Ishikawa (cell line): ENCODE measurements at regions not wholly inside any gene's neighbourhood (a gene's known extent, or its start where the extent isn't known, plus 50 kb on each side); places are given as distances from the start of the nearest gene placed in this dataset.

Experiments used
- CEBPB ChIP-seq: IDR thresholded peaks from 2 replicates; pipeline ENCODE4 v1.6.1; 2012
- CREB1 ChIP-seq: IDR thresholded peaks from 2 replicates; pipeline ENCODE4 v1.6.1; 2012; ENCODE audit warnings: low read depth
- EGR1 ChIP-seq: IDR thresholded peaks from 2 replicates; pipeline ENCODE4 v1.6.1; 2012
- EP300 ChIP-seq: IDR thresholded peaks from 2 replicates; pipeline ENCODE4 v1.6.1; 2012; ENCODE audit warnings: borderline replicate concordance
- FOXM1 ChIP-seq: IDR thresholded peaks from 2 replicates; pipeline ENCODE4 v1.6.1; 2012; ENCODE audit warnings: low read depth, borderline replicate concordance
- NFIC ChIP-seq: IDR thresholded peaks from 2 replicates; pipeline ENCODE4 v1.6.1; 2012
- RAD21 ChIP-seq: IDR thresholded peaks from 2 replicates; pipeline ENCODE4 v1.6.1; 2012; ENCODE audit warnings: low read depth
- TAF1 ChIP-seq: IDR thresholded peaks from 2 replicates; pipeline ENCODE4 v1.6.1; 2012; ENCODE audit warnings: low read depth, mild to moderate bottlenecking
- TCF12 ChIP-seq: IDR thresholded peaks from 2 replicates; pipeline ENCODE4 v1.6.1; 2012; ENCODE audit warnings: low read depth
- TEAD4 ChIP-seq: IDR thresholded peaks from 2 replicates; pipeline ENCODE4 v1.6.1; 2012
- YY1 ChIP-seq: IDR thresholded peaks from 2 replicates; pipeline ENCODE4 v1.6.1; 2012; ENCODE audit warnings: low read depth
- ZBTB7A ChIP-seq: IDR thresholded peaks from 2 replicates; pipeline ENCODE4 v1.6.1; 2012; ENCODE audit warnings: low read depth
- TF ChIP-seq, protein P1 (sequence below): IDR thresholded peaks from 2 replicates; pipeline ENCODE4 v1.6.1; 2012
- TF ChIP-seq, protein P2 (sequence below): IDR thresholded peaks from 2 replicates; pipeline ENCODE4 v1.6.1; 2012; ENCODE audit warnings: low read depth, mild to moderate bottlenecking
- TF ChIP-seq, protein P3 (sequence below): IDR thresholded peaks from 2 replicates; pipeline ENCODE4 v1.6.1; 2012

DNA sequence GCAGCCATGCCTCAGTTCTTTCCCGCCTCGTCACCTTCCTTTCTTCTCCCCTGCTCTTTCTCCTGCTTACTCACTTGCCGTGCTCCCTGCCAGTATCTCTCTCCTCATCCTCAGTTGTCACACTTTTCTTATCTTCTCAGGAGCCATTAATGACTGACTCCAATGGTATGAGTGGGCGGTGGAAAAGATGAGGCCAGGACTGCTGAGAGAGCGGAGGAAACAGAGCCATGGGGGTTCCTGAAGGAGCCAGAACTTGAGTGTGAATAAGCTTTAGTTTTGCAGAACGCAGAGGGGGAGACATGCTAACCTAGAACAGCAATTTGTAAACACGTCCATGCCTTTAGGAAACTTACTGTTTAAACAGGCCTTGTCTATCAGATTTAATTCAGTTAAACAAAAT is 126.5 kb downstream of the CHIC2 start:
- TF ChIP-seq, protein P1, sequence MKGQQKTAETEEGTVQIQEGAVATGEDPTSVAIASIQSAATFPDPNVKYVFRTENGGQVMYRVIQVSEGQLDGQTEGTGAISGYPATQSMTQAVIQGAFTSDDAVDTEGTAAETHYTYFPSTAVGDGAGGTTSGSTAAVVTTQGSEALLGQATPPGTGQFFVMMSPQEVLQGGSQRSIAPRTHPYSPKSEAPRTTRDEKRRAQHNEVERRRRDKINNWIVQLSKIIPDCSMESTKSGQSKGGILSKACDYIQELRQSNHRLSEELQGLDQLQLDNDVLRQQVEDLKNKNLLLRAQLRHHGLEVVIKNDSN = no peak
- no peak for TF ChIP-seq RAD21
- TF ChIP-seq EGR1 = no peak
- no peak for TF ChIP-seq ZBTB7A
- TF ChIP-seq TEAD4 = no peak
- TF ChIP-seq NFIC = no peak
- TF ChIP-seq YY1 = no peak
- no peak for TF ChIP-seq CEBPB
- no peak for TF ChIP-seq TAF1
- no peak for TF ChIP-seq TCF12
- TF ChIP-seq FOXM1 = no peak
- TF ChIP-seq, protein P2, sequence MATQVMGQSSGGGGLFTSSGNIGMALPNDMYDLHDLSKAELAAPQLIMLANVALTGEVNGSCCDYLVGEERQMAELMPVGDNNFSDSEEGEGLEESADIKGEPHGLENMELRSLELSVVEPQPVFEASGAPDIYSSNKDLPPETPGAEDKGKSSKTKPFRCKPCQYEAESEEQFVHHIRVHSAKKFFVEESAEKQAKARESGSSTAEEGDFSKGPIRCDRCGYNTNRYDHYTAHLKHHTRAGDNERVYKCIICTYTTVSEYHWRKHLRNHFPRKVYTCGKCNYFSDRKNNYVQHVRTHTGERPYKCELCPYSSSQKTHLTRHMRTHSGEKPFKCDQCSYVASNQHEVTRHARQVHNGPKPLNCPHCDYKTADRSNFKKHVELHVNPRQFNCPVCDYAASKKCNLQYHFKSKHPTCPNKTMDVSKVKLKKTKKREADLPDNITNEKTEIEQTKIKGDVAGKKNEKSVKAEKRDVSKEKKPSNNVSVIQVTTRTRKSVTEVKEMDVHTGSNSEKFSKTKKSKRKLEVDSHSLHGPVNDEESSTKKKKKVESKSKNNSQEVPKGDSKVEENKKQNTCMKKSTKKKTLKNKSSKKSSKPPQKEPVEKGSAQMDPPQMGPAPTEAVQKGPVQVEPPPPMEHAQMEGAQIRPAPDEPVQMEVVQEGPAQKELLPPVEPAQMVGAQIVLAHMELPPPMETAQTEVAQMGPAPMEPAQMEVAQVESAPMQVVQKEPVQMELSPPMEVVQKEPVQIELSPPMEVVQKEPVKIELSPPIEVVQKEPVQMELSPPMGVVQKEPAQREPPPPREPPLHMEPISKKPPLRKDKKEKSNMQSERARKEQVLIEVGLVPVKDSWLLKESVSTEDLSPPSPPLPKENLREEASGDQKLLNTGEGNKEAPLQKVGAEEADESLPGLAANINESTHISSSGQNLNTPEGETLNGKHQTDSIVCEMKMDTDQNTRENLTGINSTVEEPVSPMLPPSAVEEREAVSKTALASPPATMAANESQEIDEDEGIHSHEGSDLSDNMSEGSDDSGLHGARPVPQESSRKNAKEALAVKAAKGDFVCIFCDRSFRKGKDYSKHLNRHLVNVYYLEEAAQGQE = no peak
- no peak for TF ChIP-seq CREB1
- TF ChIP-seq, protein P3, sequence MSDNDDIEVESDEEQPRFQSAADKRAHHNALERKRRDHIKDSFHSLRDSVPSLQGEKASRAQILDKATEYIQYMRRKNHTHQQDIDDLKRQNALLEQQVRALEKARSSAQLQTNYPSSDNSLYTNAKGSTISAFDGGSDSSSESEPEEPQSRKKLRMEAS = no peak

DNA sequence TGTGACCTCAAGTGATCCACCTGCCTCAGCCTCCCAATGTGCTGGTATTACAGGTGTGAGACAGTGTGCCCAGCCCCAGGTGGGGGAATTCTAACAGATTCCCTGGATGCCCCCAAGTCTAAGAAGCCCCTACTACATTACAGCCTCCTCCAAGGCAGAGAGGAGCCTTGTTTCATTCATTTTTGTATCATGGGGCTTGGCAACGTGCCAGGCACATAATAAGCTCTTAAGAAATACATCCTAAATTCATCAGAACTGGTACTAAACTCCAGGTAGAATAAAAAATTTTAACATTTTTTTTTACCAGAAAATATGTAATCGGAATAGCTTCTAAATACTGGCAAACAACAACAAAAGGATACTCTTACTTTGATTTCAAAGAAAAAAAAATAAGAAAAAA is 127.1 kb downstream of the CHIC2 start:
- TF ChIP-seq, protein P1 = no peak
- peak; percentile 15; the same call in 1 of the 2 replicates for TF ChIP-seq NFIC

DNA sequence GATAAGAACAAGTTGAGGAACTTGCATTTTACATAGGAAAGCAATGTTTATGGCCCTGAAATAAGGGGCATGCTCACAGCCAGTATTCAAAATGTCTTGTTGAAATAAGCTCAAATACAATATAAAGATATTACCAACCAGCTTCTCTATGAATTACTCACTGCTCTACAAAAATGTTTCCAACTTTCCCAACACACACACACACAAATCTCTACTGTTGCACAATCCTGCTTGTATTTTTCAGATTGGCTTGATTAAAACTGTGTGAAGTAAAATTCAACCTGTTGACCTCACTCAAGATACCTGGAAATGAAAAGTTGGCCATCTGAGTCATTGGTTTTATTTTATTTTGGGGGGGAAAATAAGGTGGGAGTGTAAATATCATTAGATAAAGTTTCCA is 128.6 kb downstream of the CHIC2 start:
- TF ChIP-seq TAF1 (no peak), TCF12 (no peak), FOXM1 (no peak), YY1 (no peak), EP300 (no peak), CEBPB (no peak), EGR1 (no peak), RAD21 (no peak), TEAD4 (no peak), ZBTB7A (no peak)
- TF ChIP-seq, protein P1 = no peak
- TF ChIP-seq, protein P3 = no peak
- TF ChIP-seq, protein P2 = no peak

DNA sequence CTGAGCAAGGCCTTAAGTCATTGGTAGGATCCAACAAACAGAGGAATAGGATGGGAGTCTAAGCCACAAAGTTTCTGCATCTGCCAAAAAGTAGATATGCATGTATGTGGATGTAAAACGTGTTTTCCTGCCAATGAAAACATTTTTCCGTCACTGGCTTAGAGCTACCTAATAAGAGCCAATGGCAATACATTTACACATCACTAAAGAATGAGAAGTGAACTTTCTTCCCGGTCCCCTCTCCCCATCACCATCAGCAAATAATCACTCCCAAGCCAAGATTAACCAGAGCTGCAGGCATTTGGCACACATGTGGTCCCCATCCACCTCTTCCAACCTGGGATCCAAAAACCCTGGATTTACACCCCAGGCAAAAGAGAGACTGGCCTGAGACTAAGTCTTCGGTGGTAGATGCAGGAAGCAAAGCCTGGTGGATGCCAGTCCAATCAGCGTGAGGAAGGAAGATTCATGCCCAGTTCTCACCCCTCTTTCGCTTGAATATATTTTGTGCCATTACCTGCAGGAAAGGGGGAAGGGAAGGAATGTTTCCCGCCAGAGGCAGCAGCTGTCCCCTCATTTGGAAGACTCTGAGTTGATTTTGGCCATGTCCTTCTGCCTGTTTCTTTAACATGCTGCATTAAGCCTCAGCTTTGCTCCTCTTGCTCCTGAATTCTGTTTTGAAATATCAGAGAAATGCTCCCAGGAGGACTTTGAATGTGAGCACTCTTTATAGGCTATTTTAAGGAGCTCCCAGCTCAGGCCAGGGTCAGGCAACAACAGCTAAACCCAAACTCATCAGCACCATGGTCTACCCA is 131.4 kb downstream of the CHIC2 start:
- TF ChIP-seq, protein P3 = no peak
- TF ChIP-seq EP300 = no peak
- TF ChIP-seq, protein P1 = no peak

DNA sequence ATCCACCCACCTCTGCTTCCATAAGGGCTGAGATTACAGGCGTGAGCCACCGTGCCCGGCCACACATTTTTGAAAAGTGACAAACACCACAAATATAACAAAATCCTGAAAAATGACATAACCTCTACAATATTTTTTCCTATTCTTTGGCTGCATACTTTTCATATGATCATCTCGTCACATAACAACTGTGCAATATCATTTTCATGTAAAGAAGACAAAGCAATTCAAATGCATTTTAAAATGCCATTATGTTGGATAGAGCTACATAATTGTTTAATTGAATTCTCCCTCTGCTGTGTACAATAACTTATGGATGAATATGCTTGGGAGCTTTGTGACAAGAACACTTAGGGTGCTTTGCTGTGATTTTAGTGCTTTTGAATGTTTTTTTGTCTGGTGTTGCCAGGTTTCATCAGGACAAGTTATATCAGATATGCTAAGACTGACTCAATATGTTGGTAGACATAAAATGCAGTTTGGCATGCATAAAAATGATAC is 132.9 kb downstream of the CHIC2 start:
- TF ChIP-seq, protein P3 = no peak
- TF ChIP-seq, protein P1 = no peak
